OCI-LY1 (cell line): ENCODE measurements at regions not wholly inside any gene's neighbourhood (a gene's known extent, or its start where the extent isn't known, plus 50 kb on each side); places are given as distances from the start of the nearest gene placed in this dataset.

Experiments
- H2AFZ ChIP-seq: fragments of 200-600 bp; sonication (generic), shearing (Covaris generic); 2 replicates; pipeline ENCODE4 v1.6.0; 2014; ENCODE audit warnings: antibody characterized with exemption, mild to moderate bottlenecking, low read length
- H3F3A ChIP-seq: fragments of 200-600 bp; sonication (generic), shearing (Covaris generic); 2 replicates; pipeline ENCODE4 v1.6.0; 2014; ENCODE audit warnings: mild to moderate bottlenecking, antibody characterized with exemption, low read length, moderate library complexity; ENCODE audit not compliant: insufficient read depth
- H3K27ac ChIP-seq: fragments of 200-600 bp; sonication (generic); 2 replicates; pipeline ENCODE4 v1.5.1; 2014; ENCODE audit warnings: low read length, mixed run types, mild to moderate bottlenecking, low read depth; ENCODE audit not compliant: poor library complexity, severe bottlenecking
- H3K27me3 ChIP-seq: fragments of 200-600 bp; sonication (generic); 2 replicates; pipeline ENCODE4 v1.6.0; 2014; ENCODE audit warnings: antibody characterized with exemption, mild to moderate bottlenecking, low read length, moderate library complexity; ENCODE audit not compliant: insufficient read depth
- H3K36me3 ChIP-seq: fragments of 200-600 bp; sonication (generic); 2 replicates; pipeline ENCODE4 v1.6.1; 2014; ENCODE audit warnings: mild to moderate bottlenecking, antibody characterized with exemption, low read length, moderate library complexity, mixed read lengths; ENCODE audit not compliant: insufficient read depth
- H3K4me1 ChIP-seq: fragments of 200-600 bp; sonication (generic); 2 replicates; pipeline ENCODE4 v1.5.1; 2014; ENCODE audit warnings: mild to moderate bottlenecking, low read length, moderate library complexity; ENCODE audit not compliant: insufficient read depth, severe bottlenecking
- H3K4me2 ChIP-seq: fragments of 200-600 bp; sonication (generic), shearing (Covaris generic); 2 replicates; pipeline ENCODE4 v1.6.1; 2014; ENCODE audit warnings: low read length
- H3K4me3 ChIP-seq: fragments of 200-600 bp; sonication (generic); 2 replicates; pipeline ENCODE4 v1.5.1; 2014; ENCODE audit warnings: low read length, low read depth, mild to moderate bottlenecking, mixed read lengths; ENCODE audit not compliant: poor library complexity, severe bottlenecking
- H3K79me2 ChIP-seq: fragments of 200-600 bp; shearing (Covaris generic); 2 replicates; pipeline ENCODE4 v1.6.1; 2016; ENCODE audit warnings: mixed run types, low read length, mixed read lengths; ENCODE audit not compliant: insufficient read depth
- H3K9ac ChIP-seq: fragments of 200-600 bp; sonication (generic), shearing (Covaris generic); 2 replicates; pipeline ENCODE4 v1.6.1; 2014; ENCODE audit warnings: mild to moderate bottlenecking, low read length, mixed read lengths
- H3K9me2 ChIP-seq: fragments of 200-600 bp; sonication (generic), shearing (Covaris generic); 2 replicates; pipeline ENCODE4 v1.6.1; 2014; ENCODE audit warnings: low read depth, mild to moderate bottlenecking, low read length, mixed read lengths
- H3K9me3 ChIP-seq: fragments of 200-600 bp; shearing (Covaris generic); 2 replicates; pipeline ENCODE4 v1.6.1; 2014; ENCODE audit warnings: low read length, mixed read lengths
- H4K20me1 ChIP-seq: fragments of 200-600 bp; sonication (generic), shearing (Covaris generic); 2 replicates; pipeline ENCODE4 v1.6.0; 2016; ENCODE audit warnings: mild to moderate bottlenecking, low read length; ENCODE audit not compliant: insufficient read depth
- EZH2 ChIP-seq: fragments of 200-600 bp; sonication (generic), shearing (Covaris generic); IDR thresholded peaks from 2 replicates; pipeline ENCODE4 v1.8.0; 2017; ENCODE audit warnings: borderline replicate concordance, mixed run types, mild to moderate bottlenecking, antibody characterized with exemption, low read length, moderate library complexity, mixed read lengths
- TF ChIP-seq, protein P1 (sequence below): fragments of 200-600 bp; sonication (generic), shearing (Covaris generic); IDR thresholded peaks from 2 replicates; pipeline ENCODE4 v1.5.1; 2017; ENCODE audit warnings: mild to moderate bottlenecking, antibody characterized with exemption, low read length, moderate library complexity, mixed read lengths

DNA sequence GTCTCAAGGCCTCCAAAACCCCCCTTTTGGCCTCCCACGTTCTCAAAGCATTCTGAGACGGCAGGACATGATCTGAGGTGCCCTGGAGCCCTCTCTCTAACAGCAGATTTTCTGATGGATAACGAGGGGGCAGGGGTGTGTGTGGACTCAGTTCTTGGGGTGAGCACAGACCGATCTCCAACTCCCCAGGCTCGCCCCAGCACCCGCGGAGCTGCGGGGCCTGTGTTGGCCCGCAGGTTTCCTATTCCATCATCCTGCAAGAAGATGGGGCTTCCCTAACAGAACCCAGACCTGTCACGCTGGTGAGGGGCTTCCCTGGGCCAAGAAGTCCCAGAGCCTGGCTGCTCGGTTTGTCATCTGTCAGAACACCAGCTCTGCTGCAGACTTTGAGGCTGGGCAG lies 196.1 kb downstream of the ANAPC1 start:
- TF ChIP-seq, protein P1, sequence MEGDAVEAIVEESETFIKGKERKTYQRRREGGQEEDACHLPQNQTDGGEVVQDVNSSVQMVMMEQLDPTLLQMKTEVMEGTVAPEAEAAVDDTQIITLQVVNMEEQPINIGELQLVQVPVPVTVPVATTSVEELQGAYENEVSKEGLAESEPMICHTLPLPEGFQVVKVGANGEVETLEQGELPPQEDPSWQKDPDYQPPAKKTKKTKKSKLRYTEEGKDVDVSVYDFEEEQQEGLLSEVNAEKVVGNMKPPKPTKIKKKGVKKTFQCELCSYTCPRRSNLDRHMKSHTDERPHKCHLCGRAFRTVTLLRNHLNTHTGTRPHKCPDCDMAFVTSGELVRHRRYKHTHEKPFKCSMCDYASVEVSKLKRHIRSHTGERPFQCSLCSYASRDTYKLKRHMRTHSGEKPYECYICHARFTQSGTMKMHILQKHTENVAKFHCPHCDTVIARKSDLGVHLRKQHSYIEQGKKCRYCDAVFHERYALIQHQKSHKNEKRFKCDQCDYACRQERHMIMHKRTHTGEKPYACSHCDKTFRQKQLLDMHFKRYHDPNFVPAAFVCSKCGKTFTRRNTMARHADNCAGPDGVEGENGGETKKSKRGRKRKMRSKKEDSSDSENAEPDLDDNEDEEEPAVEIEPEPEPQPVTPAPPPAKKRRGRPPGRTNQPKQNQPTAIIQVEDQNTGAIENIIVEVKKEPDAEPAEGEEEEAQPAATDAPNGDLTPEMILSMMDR: no peak
- TF ChIP-seq EZH2: no peak
- H3K4me3 ChIP-seq: no peak overlapping the region
- H3F3A ChIP-seq: no peaks in the 10 kb centered on the region
- peak overlapping the region; percentile 53 for H3K9ac ChIP-seq
- H3K36me3 ChIP-seq: no peaks in the 10 kb centered on the region
- no peaks in the 10 kb centered on the region for H3K9me3 ChIP-seq
- H3K27me3 ChIP-seq: no peaks in the 10 kb centered on the region
- no peaks in the 10 kb centered on the region for H3K79me2 ChIP-seq
- H4K20me1 ChIP-seq: no peaks in the 10 kb centered on the region
- peak overlapping the region; percentile 46 for H3K4me2 ChIP-seq
- H3K9me2 ChIP-seq: no peaks in the 10 kb centered on the region
- H3K27ac ChIP-seq: peak overlapping the region; percentile 78
- H3K4me1 ChIP-seq: peaks cover 49% of the 10 kb centered on the region
- 0 out of 2 replicates have a peak overlapping the region, but pooled peaks have one; percentile 3 for H2AFZ ChIP-seq

DNA sequence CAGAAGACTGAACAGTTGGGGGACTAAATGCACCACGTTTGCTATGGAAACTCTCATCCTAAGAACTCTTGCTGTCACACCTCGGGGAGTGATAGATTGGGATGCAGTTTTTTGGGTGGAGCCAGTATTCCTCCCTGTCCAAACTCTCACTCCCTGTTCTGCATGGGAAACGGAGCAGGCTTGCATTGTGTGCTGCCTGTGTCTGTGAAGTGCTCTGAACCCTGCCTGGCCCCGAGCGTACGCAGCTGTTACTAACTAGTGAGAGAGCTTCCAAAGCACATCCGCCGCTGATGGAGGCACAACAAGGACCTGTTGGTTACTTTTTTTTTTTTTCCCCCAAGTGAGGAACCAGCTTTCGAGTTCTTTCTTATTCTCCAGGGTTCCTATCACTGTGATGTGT lies 195.5 kb downstream of the ANAPC1 start:
- no peaks in the 10 kb centered on the region for H3K79me2 ChIP-seq
- H4K20me1 ChIP-seq: no peaks in the 10 kb centered on the region
- 0 out of 2 replicates have a peak overlapping the region, but pooled peaks have one; percentile 3 for H2AFZ ChIP-seq
- peak overlapping the region; percentile 46 for H3K4me2 ChIP-seq
- peaks cover 49% of the 10 kb centered on the region for H3K4me1 ChIP-seq
- no peaks in the 10 kb centered on the region for H3K9me3 ChIP-seq
- H3K36me3 ChIP-seq: no peaks in the 10 kb centered on the region
- no peaks in the 10 kb centered on the region for H3K9me2 ChIP-seq
- TF ChIP-seq, protein P1: no peak
- TF ChIP-seq EZH2: no peak
- H3K27me3 ChIP-seq: no peaks in the 10 kb centered on the region
- no peaks in the 10 kb centered on the region for H3F3A ChIP-seq
- H3K4me3 ChIP-seq: peak overlapping the region; percentile 11
- peak overlapping the region; percentile 53 for H3K9ac ChIP-seq
- peak overlapping the region; percentile 78 for H3K27ac ChIP-seq

DNA sequence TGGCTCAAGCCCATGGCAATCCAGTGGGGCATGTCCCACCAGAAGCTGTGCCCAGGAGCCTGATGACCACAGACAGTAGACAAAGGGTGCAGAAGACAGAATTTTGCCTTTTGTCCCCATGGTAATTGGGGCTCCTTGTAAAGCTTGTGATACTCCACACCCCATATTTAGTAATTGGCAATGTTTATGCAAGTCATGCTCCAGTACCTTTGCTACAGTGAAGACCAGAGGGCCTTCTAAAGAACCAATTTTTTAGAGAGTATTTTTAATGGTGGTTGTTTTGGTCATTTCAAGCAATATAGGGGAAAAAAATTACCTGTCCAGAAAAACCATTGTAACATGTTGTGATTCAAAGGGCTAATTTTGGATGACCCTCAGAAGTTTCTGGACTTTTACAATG lies 194.8 kb downstream of the ANAPC1 start:
- Histone ChIP-seq H3F3A (no peaks in the 10 kb centered on the region), H4K20me1 (no peaks in the 10 kb centered on the region), H3K9me2 (no peaks in the 10 kb centered on the region), H3K27ac (peak overlapping the region; percentile 78), H3K4me2 (peak overlapping the region; percentile 46), H3K4me3 (peak overlapping the region; percentile 4), H2AFZ (no peak overlapping the region), H3K4me1 (peaks cover 49% of the 10 kb centered on the region), H3K27me3 (no peaks in the 10 kb centered on the region), H3K36me3 (no peaks in the 10 kb centered on the region), H3K9me3 (no peaks in the 10 kb centered on the region), H3K79me2 (no peaks in the 10 kb centered on the region), H3K9ac (peak overlapping the region; percentile 53)
- no peak for TF ChIP-seq EZH2
- TF ChIP-seq, protein P1: no peak
